ENCODE measurements at regions not wholly inside any gene's neighbourhood (a gene's known extent, or its start where the extent isn't known, plus 50 kb on each side); places are given as distances from the start of the nearest gene placed in this dataset.
A peak's percentile ranks its signal among the peaks of the same experiment; 100 is the strongest.

DNA sequence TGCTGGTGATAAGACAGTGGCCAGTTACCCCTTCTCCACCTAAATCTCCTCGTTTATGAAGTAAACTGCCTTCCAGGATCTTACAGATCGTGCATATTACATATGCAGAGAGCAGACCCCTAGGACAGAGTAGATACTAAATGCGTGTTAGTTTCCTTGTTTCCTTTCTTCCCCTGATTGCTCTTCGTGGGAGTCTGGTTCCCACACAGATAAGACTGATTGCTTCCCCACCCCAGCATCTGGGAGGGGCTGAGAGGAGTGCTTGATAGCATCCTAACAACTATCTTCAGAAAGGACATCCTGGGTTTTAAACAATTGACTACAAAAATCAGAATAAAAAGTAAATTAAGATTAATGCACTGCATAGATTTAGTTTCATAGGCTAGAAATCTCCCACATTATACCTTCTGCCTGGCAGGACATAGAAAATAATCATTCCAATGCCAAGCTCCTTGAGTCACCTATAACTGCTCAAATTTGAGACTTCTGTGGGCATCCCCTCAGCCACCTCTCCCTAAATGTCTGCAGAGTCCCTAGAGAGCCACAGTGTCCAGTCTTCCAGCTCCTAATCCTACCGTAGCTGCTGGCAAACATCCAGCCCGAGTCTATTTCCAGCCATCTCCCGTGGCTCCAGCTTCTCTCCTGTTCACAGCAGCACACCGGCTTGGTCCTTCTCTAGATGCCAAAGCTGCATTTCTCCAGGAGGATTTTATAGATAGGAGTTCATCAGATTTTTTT is 128.3 kb downstream of the LRRC30 start:
- no peak for DNase-seq

DNA sequence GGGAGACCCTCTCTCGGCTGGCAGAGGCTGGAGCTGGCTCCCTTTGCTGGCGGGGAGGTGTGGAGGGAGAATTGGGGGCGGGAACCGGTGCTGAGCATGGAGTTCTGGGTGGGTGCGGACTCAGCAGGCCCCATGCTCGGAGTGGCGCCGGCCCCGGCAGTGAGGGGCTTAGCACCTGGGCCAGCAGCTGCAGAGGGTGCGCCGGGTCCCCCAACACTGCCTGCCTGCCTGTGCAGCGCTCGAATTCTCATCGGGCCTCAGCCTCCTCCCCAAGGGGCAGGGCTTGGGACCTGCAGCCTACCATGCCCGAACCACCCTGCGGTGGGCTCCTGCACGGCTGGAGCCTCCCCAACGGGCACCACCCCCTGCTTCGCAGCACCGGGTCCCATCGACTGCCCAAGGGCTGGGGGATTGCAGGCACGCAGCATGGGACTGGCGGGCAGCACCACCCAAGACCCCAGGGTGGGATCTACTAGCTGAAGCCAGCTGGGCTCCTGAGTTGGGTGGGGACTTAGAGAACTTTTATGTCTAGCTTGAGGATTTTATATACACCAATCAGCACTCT is 129.8 kb downstream of the LRRC30 start:
- DNase-seq = no peak

DNA sequence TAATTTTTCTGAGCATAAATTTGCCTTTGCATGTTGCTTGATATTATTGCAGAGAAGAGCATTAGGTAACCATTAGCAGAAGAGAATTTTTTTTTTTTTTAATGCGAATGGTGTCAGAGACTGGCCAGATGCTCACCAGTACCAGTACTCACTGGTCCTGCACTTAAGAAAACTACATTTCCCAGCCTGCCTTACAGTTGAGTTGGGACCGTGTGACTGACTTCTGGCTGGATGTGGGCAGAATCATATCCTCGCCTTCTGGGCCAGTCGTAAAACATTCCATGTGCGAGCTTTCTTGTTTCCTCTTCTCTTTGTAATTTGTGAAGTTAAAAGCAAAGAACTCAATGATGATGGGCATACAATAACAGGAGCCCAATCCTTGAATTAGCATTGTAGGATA is 132.4 kb downstream of the LRRC30 start:
- DNase-seq = no peak

DNA sequence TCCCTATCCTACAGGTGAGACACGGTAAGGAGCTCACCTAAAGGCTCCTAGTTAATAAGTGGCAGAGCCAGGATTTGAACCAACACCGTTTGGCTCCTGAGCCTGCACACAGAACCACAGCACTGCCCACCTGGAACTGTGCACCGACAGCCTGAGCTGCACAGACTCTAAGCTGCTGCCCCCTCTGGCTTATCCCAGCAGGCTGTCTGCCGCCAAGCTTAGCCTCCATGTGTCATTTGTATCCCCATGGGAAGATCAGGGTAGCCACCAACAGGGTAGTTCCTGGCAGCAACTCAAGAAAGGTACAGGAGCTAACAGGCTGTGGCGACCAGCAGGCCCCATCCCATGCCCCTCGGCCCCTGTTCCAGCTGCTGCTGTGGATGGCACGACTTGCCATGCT is 135.7 kb downstream of the LRRC30 start:
- DNase-seq = no peak

DNA sequence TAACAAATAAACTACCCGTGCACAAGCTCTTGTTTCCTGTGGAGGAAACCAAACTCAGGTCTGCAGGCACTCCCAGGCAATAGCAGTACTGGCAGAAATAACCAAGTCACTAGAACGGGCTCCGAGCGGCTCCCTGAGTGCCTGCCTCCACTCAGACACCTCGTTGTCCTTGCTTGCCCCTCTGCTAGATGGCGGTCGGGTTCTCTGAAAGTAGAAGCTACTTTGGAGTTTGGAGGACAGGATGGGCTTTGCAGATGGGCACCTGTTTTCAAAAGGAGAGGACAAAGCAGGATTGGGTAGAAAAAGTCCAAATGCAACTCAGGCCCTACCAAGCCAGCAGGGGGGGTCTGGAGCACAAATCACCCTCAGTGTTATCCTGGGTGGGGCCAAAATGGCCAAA is 136.4 kb downstream of the LRRC30 start:
- no peak for DNase-seq

DNA sequence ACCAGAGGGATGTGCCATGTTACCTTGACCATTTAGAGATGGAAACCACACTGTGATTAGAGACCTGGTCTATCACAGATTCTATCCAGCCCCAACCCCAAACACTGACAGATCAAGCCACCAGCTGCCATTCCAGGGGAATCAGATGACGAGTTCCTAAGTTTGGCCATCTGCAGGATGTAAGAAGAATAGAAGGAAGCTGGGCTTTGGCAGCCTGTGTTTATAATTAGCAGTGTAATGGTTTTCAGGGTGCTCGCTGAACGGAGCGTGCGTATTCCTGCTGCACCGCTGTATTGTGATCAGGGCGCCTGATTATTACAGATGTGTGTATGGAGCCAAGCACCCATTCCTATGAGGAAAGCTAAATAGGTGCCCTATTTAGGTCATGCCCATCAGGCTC is 138.1 kb downstream of the LRRC30 start:
- DNase-seq = no peak

DNA sequence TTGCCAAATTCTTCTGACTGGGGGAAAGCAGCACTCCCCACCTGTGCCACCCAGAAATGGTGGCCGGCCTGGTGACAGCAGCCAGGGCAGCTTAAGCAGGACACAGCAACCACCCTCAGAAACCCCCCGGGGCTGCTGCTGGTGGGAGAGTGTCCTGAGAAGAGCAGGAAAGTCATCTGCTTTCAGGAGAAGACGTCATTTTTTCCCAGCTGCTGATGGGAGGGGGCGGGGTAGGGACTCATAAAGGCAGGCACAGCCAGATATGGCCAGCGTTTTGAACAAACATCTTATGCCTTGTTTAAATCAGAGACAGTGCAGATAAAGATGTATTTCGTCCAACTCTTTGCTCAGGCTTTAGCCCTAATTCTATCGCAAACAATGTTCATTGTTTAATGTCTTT is 139.5 kb downstream of the LRRC30 start:
- peak; percentile 52 for DNase-seq

DNA sequence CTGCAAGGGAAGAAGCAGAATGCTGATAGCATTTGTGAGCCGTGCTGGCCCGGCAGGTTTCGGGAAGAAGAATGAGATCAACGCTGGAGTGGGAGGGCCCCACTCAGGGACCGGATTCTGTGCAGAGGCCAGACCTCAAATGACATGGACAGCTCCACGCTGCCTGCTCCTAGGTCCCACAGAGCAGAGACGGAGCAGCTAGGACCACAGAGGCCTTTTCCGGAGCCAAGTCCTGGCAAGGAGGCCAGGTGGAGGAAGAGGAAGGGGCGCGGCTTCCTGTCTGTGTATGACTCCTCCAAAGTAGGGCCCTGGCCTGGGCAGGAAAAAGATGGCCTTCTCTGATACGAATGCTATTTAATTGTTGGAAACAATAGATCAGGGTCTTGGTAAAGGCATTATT is 139.9 kb downstream of the LRRC30 start:
- DNase-seq = peak; percentile 37

DNA sequence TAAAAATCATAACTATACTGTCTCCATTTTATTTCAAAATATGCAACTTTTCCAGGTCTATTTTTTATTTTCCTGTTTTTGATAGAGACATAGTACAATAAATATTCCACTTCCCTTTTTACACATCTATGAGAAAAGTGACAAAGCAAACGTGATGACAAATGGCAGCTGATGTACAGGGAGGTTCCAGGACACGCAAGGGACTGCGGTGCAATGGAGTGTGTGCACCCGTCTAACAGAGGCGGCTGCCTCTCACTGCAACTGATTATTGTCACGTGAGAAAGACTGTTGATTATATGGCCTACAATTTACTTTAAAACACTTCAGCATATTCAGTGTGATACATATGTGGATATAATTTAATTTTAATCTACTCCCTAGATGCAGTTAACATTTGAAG is 142.6 kb downstream of the LRRC30 start:
- DNase-seq = no peak

DNA sequence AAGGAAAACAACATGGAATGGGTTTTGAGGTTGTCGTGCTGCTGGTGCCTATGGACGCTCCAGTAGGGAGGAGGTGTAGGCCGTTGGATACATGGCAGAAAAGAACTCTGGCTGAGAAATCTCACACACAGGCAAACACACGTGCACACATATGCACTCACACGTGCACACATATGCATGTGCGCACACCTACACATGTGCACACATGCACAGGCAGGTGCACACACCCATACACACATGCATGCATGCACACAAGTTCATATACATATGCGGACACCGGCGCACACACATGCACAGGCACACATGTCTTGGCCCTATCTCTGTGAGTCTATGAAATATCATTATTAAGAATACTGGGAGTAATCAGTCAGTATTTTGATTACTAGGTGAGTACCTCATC is 150.4 kb downstream of the LRRC30 start:
- no peak for DNase-seq

DNA sequence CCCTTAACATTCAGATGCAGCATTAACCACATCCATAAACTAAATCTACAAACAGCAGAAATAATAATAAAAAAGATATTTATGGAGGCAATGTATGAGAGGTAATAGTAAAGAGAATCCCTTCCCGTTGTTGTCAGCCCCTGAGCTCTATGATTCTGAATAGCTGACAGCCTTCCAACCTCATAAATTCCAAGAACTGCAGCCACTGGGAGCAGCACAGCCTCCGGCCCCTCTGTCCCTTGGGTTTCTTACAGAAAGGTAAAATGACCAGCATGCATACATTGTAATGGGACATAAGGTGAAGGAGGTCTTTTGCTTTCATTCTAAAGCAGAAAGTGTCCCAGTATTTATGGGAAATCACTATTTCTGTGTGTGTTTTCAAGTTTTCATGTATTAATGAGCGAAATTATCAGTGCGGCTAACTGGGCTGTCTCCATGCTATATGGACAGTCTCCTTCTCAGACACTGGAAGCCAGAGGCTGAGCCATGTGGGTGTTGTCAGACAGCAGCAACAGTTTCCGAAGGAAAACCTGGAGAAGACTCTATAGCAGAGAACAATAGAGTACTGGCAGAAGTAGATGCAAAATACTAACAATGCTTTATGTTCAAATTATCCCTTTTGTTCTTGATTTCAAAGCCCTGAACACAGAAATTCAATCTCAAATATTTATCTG is 151.6 kb downstream of the LRRC30 start:
- no peak for DNase-seq

DNA sequence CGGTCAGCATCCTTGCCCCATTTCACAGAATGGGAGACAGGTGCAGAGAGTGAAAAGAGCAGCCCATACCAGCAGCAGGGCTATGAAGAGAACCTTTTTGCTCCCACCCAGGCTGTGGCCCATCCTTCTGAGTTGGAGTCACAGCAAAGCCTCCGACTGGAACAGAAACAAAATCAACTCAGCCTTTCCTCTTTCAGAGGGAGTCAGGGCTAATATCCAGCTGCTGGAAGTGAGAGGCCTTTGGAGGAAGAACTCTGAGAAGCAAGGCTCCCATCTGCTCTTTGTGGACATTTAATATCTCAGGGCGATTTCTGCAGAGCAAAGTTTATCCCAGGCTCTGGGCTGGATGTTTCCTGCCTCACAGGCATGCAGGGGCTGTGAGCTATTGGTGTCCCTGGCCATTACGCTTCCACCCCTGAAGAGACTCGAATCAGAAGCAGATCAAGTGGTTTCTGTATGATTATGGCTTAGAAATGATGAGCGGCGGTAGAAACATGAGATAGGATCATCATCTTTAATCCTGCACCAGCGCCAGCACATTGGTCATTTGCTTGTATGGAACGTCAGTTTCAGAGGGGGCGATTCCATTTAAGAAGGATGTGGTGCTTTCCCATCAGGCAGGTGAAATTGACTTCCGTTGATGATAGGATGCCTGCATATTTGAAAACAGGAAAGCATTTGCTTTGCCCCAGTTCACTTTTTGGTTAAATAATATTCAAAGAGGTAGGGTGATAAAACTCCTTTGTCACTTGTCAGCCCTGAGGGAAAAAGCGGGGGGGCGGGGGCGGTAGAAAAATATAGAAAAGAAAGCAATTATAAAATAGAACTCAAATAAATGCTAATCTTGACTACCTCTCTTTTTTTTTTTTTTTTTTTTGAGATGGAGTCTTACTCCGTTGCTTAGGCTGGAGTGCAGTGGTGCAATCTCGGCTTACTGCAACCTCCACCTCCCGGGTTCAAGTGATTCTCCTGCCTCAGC is 152.4 kb downstream of the LRRC30 start:
- DNase-seq = no peak

DNA sequence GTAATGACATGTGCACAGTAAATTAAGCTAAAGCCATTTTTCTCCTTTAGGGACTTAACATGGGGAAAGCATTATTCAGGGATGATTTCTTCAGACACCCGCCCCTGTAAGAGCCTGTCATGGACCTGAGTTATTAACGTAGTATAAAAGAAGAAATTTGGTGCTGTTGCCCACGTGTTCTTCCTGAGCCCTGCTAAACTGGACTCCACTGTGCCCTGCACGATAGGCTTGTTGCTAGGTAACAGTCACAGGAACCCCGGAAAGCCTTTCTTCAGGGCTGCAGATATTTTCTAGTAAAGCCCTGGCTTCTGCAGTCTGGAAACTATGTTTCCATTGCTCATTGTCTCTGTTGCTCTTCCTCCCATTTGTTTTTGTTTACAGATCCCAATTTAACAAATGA is 157.9 kb downstream of the LRRC30 start:
- no peak for DNase-seq

DNA sequence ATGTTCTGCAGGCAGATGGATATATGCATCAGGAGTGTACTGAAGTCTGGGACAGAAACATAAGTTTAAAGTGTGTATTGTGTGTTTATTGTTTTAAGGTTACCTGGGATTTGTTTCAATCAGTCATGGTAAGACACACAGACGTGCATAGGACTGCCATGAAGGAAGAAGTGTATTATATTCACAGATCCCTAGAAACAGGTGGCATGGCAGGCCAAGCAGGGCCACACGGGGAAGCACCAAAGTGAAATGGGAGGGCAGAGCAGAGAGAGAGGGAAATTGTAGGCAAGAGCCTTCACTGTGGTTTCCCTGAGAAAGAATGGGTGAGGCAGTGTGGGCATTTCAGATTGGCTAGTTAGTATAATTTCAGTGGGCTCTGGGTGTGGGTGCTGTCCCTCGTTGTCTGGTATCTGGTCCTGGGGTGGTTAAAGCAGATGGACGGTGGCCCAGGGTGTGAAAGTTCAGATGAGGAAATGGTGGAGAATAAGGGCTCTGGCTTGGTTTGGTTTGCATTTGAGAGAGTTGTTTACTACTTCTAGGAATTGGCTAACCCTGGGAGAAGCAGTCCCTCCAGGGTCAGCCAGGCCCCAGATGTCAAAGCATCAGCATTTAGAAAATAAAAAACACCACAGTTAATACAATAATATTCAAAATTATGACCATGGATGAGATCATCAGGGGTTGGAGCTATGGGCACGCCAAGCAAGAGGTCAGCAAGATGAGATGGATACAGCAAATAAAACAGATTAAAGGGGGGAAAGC is 160.0 kb downstream of the LRRC30 start:
- DNase-seq = no peak

DNA sequence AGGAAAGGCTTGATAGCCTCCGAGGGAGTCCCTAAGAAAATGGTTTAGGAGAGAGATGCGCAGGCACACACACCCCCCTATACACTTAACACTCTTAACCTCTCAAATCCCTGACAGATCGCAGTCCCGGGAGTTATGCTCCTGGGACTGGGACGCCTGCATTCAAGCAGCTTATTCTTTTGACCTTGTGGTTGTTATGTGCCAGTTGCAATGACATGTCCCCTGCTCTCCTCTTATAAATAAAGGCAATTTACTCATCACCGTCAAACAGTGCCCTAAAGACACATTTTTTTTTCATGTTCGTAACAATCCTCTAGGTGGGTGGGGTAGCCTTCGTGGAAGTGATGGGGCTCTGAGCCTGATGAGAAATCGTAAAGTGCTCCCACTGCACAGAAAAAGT is 162.2 kb downstream of the LRRC30 start:
- no peak for DNase-seq

DNA sequence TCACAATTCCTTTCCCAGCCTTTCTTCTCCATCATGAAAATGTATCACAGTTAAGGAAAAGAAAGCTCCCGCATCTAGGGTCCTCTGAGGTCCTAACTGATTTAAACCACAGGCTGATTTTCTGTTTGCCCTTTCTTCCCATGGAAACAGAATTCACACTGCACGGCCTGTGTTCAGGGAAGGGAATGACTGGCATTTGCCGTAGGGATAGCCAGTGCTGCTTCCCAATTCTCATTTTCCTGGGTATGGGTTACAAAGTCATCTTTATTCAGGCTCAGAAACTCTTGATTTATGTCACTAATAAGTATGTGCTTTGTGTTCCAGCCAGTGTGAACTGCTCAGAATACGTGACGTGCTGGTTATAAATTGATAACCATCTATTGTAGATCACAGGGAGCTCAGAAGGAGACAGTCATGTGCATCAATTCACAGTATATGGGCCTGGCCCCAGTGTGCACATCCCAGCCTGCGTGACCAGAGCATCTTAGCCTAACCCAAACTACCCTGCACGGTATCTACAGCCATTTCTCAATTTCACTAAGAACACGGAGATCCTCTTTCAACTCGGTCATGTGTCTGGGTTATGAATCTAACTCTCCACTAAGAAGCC is 163.3 kb downstream of the LRRC30 start:
- DNase-seq = no peak

DNA sequence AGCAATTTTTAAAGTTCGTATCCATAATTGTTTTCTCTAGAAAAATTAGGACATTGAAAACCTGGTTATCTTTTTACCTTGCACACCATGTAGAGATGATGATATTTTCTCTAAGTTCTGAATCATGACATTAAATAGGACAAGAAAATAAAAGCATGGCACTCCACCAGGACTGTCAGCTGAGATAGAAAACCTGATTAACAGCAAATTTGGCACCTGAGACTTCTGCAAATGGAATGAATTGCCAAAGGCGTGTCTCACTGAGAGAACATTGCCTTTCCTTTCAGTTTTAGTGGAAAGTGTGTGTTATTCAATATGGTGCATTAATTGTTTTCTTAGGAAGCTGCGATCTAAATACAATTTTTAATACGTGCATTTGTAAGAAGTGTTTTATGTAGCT is 164.7 kb downstream of the LRRC30 start:
- no peak for DNase-seq

DNA sequence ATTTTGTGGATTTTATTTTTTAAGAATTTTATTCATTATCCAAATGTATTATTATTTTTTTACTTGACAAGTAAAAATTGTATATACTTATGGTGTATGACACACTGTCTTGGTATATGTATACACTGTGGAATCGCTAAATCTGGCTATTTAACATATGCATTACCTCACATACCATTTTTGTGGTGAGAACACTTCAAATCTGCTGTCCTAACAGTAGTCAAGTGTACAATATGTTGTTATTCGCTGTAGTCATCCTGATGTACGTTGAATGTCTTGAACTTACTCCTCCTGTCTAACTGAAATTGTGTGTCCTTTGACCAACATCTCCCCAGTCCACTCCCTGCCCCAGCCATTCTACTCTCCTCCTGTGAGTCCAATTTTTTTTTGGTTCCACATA is 153.2 kb upstream of the PTPRM start:
- no peak for DNase-seq

DNA sequence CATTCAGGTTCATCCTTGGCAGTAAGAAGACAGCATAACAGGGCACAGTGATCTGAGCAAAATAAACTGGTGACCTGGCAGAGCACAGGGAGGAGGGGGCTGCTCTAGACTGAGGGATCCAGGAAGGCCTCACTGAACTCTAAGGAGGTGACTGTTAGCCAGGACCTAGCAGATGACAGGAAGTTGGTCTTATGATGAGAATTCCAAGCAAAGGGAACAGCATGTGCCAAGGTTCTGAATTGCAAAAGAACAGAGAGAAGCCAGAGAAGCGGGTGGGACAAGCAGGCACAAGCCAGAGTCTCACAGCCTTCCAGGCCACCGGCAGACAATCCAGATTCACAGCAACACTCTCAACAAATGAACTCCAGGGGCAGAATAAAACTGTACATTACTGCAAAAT is 152.7 kb upstream of the PTPRM start:
- peak; percentile 10 for DNase-seq

DNA sequence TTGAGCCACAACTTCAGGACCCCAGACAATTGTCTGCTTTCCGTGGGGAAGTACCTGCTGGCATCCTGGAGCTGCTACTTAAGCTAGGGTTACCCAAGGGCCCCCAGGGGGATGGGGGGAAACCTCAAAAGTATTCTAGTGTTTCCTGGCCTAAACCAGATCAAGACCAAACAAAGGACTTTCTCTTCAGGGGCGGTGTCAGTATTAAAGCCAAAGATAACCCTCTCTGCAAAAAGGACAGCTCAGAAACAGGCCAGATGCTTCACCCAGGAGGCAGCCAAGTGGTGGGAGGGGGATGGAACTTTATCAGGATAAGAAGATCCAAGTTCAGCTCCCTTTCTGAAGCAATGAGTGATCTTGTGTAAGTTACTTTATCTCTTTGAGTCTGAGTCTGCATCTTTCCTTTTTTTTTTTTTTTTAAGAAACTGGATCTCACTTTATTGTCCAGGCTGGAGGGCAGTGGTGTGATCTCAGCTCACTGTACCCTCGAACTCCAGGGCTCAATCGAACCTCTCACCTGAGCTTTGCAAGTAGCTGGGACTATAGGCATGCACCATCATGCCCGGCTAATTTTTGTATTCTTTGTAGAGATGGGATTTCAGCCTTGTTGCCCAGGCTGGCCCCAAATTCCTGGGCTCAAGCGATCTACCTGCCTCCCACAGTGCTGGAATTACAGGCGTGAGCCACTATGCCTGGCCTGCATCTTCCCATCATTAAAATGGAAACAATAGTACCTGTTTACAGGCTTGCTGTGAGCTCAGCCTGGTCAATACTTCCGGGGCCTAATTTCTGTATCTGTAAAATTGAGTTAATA is 151.8 kb upstream of the PTPRM start:
- no peak for DNase-seq

DNA sequence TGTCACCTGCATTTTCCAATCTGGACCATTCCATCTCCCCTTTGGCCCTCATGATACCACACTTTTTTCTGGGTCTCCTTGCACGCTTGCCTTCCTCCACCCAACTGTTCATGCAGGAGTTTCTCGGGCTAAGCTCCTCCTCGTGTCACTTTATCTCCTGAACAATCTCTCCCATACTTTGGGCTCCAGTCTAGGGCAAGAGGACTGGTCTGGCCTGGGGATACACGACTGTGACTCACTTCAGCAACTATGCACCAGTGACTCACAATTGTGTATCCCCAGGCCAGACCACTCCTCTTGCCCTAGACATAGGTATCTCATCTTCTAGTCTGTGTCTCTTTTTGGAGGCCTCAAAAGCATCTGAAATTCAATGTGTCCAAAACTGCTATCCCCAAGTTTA is 149.4 kb upstream of the PTPRM start:
- no peak for DNase-seq

Measured in hindlimb muscle (tissue), 1 donor.